Body of pancreas (tissue), 4 donors: ENCODE measurements at regions not wholly inside any gene's neighbourhood (a gene's known extent, or its start where the extent isn't known, plus 50 kb on each side); places are given as distances from the start of the nearest gene placed in this dataset.
A peak's percentile ranks its signal among the peaks of the same experiment; 100 is the strongest.

Experiments
- ATAC-seq: fragments of 150-250 bp; one replicate; pipeline ENCODE4 v1.9.1; 2016
- DNase-seq, 4 donors: peaks; one replicate each; pipeline ENCODE4 v3.0.0-alpha.2; 2019
- H3K27ac ChIP-seq, 4 donors: fragments of 200-600 bp; sonication (generic); 1 replicate in 3 of 4; 2 replicates in 1 of 4; pipeline versions ENCODE4 v1.5.1 to v1.6.1; 2016 to 2019; ENCODE audit warnings: mild to moderate bottlenecking in 1 of 4, mixed read lengths in 1 of 4, moderate library complexity in 1 of 4
- H3K27me3 ChIP-seq, 2 donors: fragments of 200-600 bp; sonication (generic); one replicate each; pipeline ENCODE4 v1.6.0; 2016; ENCODE audit warnings: mild to moderate bottlenecking in 1 of 2
- H3K36me3 ChIP-seq, 2 donors: fragments of 200-600 bp; sonication (generic); replicated peaks in 1 of 2; 2 replicates each; pipeline ENCODE4 v1.5.1; 2016; ENCODE audit warnings: low read depth in 2 of 2; ENCODE audit not compliant: insufficient read depth in 1 of 2
- H3K4me1 ChIP-seq: fragments of 200-600 bp; sonication (generic); one replicate; pipeline ENCODE4 v1.6.0; 2016
- H3K4me3 ChIP-seq, 2 donors: fragments of 200-600 bp; sonication (generic); 1 replicate in 1 of 2; 2 replicates in 1 of 2; pipeline ENCODE4 v1.5.1; 2016 to 2019
- H3K9me3 ChIP-seq, 3 donors: fragments of 200-600 bp; sonication (generic); 1 replicate in 2 of 3; 2 replicates in 1 of 3; pipeline ENCODE4 v1.5.1; 2016
- POLR2A ChIP-seq, 3 donors: fragments of 450-650 bp; IDR thresholded peaks; one replicate each; pipeline ENCODE4 v1.6.1; 2016; ENCODE audit warnings: antibody characterized with exemption in 3 of 3, mild to moderate bottlenecking in 2 of 3
- WGBS, 2 donors: methylation state at CpG; one replicate each; pipeline ENCODE4 v1.1.5; 2017; 5-methylcytosine and 5-hydroxymethylcytosine counted together
- intact Hi-C: fragments of 100-400 bp; cut with DNase I; formaldehyde crosslinking; loops from one replicate; pipeline ENCODE4 v1.15.1; 2023
- TF ChIP-seq, protein P1 (sequence below), 7 experiments: fragments of 450-650 bp in 4 of 7; fragments of 200-600 bp in 3 of 7; sonication (generic) in 3 of 7; IDR thresholded peaks; one replicate each; pipeline ENCODE4 v1.5.1; 2016 to 2019; ENCODE audit warnings: antibody characterized with exemption in 7 of 7

- peaks cover 5% of the 10 kb centered on the region for H3K4me1 ChIP-seq
- H3K4me3 ChIP-seq: no peak overlapping the region
- H3K36me3 ChIP-seq: no peaks in the 10 kb centered on the region
- no peaks in the 10 kb centered on the region for H3K9me3 ChIP-seq
- DNase-seq (no peak), ATAC-seq (no peak)
- 57 to 75% methylated on average over 1 of the region's 1 CpG for WGBS, 2 donors
- TF ChIP-seq POLR2A (IDR thresholded peaks at IDR 0.05): no peak
- TF ChIP-seq, protein P1, sequence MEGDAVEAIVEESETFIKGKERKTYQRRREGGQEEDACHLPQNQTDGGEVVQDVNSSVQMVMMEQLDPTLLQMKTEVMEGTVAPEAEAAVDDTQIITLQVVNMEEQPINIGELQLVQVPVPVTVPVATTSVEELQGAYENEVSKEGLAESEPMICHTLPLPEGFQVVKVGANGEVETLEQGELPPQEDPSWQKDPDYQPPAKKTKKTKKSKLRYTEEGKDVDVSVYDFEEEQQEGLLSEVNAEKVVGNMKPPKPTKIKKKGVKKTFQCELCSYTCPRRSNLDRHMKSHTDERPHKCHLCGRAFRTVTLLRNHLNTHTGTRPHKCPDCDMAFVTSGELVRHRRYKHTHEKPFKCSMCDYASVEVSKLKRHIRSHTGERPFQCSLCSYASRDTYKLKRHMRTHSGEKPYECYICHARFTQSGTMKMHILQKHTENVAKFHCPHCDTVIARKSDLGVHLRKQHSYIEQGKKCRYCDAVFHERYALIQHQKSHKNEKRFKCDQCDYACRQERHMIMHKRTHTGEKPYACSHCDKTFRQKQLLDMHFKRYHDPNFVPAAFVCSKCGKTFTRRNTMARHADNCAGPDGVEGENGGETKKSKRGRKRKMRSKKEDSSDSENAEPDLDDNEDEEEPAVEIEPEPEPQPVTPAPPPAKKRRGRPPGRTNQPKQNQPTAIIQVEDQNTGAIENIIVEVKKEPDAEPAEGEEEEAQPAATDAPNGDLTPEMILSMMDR (IDR thresholded peaks at IDR 0.05): no peak
- intact Hi-C loops: no loop called here
- H3K27me3 ChIP-seq: no peaks in the 10 kb centered on the region
- H3K27ac ChIP-seq: no peak overlapping the region
Observed at GRCh38 chr2:204180649-204181048, 244.1 kb downstream of the ICOS start.

GRCh38 chr2:204183608-204184007, 247.0 kb downstream of the ICOS start:
- Histone ChIP-seq H3K4me3 (no peak overlapping the region), H3K9me3 (no peaks in the 10 kb centered on the region), H3K4me1 (peaks cover 14% of the 10 kb centered on the region), H3K27me3 (no peaks in the 10 kb centered on the region), H3K27ac (no peak overlapping the region), H3K36me3 (no peaks in the 10 kb centered on the region)
- intact Hi-C loops: no loop called here
- ATAC-seq (peak; percentile 43), DNase-seq (peak in 2 of 4 donors; percentile 6 to 11)
- WGBS, 2 donors: 15 to 19% methylated on average over 4 of the region's 4 CpGs
- no peak for TF ChIP-seq POLR2A (IDR thresholded peaks at IDR 0.05)
- TF ChIP-seq, protein P1 (IDR thresholded peaks at IDR 0.05): no peak

- no peak overlapping the region for H3K27ac ChIP-seq
- H3K36me3 ChIP-seq: no peaks in the 10 kb centered on the region
- 68 to 76% methylated on average over 4 of the region's 4 CpGs for WGBS, 2 donors
- ATAC-seq (no peak), DNase-seq (no peak)
- H3K27me3 ChIP-seq: no peaks in the 10 kb centered on the region
- TF ChIP-seq, protein P1 (IDR thresholded peaks at IDR 0.05): no peak
- TF ChIP-seq POLR2A (IDR thresholded peaks at IDR 0.05): no peak
- intact Hi-C loops: no loop called here
- no peak overlapping the region for H3K4me3 ChIP-seq
- H3K4me1 ChIP-seq: peaks cover 14% of the 10 kb centered on the region
- H3K9me3 ChIP-seq: no peaks in the 10 kb centered on the region
Observed at GRCh38 chr2:204184226-204184625, 247.7 kb downstream of the ICOS start.

DNA sequence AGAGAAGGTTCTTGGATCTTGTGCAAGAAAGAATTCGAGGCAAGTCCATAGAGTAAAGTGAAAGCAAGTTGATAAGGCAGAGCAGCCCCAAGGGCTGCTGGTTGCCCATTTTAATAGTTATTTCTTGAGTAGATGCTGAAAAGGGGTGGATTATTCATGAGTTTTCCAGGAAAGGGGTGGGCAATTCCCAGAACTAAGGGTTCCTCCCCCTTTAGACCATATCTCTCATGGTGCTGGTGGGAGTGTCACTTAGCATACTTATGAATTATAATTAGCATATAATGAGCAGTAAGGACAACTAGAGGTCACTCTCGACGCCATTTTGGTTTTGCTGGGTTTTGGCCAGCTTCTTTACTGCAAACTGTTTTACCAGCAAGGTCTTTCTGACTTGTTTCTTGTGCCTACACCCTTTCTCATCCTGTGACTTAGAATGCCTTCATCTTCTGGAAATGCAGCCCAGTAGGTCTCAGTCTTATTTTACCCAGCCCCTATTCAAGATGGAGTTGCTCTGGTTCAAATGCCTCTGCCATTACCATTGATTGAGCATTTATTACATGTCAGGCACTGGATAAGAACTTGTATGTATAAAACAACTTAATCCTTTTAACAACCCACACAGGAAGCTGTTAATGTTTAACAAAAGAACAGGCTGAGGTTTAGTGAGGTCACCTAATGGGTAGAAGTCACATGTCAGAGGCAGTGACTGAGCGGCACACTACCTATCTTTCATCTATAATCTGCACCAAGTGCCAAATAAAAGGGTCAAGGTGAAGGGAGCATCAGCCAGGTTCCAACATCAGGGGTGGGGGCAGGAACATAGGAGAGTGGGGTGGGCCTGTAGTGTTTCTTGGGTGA, 250.9 kb downstream of the ICOS start:
- intact Hi-C loops: no loop called here
- 27 to 47% methylated on average over 4 of the region's 4 CpGs for WGBS, 2 donors
- no peaks in the 10 kb centered on the region for H3K9me3 ChIP-seq
- H3K4me3 ChIP-seq: no peak overlapping the region
- no peak for TF ChIP-seq POLR2A (IDR thresholded peaks at IDR 0.05)
- TF ChIP-seq, protein P1 (IDR thresholded peaks at IDR 0.05): no peak
- ATAC-seq: peak; percentile 95
- peak in 3 of 4 donors; percentile 24 to 45 (median 25) for DNase-seq
- no peaks in the 10 kb centered on the region for H3K36me3 ChIP-seq
- no peaks in the 10 kb centered on the region for H3K27me3 ChIP-seq
- H3K4me1 ChIP-seq: peaks cover 14% of the 10 kb centered on the region
- H3K27ac ChIP-seq: no peak overlapping the region

- DNase-seq: no peak
- H3K27ac ChIP-seq: no peak overlapping the region
- H3K4me3 ChIP-seq: no peak overlapping the region
- no peaks in the 10 kb centered on the region for H3K27me3 ChIP-seq
- TF ChIP-seq, protein P1 (IDR thresholded peaks at IDR 0.05): no peak
- TF ChIP-seq POLR2A (IDR thresholded peaks at IDR 0.05): no peak
- H3K9me3 ChIP-seq: no peaks in the 10 kb centered on the region
- H3K4me1 ChIP-seq: peaks cover 9% of the 10 kb centered on the region
- ATAC-seq: no peak
- intact Hi-C loops: no loop called here
- H3K36me3 ChIP-seq: no peaks in the 10 kb centered on the region
Observed at GRCh38 chr2:204191574-204191973, 255.0 kb downstream of the ICOS start.
